ENCODE measurements at regions not wholly inside any gene's neighbourhood (a gene's known extent, or its start where the extent isn't known, plus 50 kb on each side); places are given as distances from the start of the nearest gene placed in this dataset.

GRCh38 chr4:170656506-170656905 lies 566.8 kb upstream of the AADAT start:
- DNase-seq (ENCODE audit: low read depth in 1 of 2, low spot score in 2 of 2) (no peak), FAIRE-seq (no peak)
- WGBS, 2 experiments (ENCODE audit: extremely low coverage in 1 of 2, insufficient coverage in 1 of 2, insufficient read length in 1 of 2, insufficient replicate concordance in 2 of 2, low coverage in 1 of 2, low lambda C conversion rate in 2 of 2, missing lambda C conversion rate in 1 of 2), result 86% methylated on average over 2 of the region's 2 CpGs; no CpG with 5 or more reads in 1 of the 2 experiments
- Histone ChIP-seq H3K23ac (ENCODE audit: insufficient read length) (no peak overlapping the region), H4K8ac (ENCODE audit: extremely low read depth, insufficient read depth, low read length) (no peak overlapping the region), H3K36me3 (ENCODE audit: control insufficient read depth in 2 of 4, insufficient read depth in 4 of 4, low read length in 3 of 4) (no peaks in the 10 kb centered on the region), H2BK12ac (ENCODE audit: low read depth, low read length) (no peak overlapping the region), H4K91ac (replicated peaks; ENCODE audit: insufficient read length, low read length) (no peak overlapping the region), H3K79me1 (ENCODE audit: low read depth, low read length) (no peaks in the 10 kb centered on the region), H3K14ac (ENCODE audit: insufficient read length) (no peak overlapping the region), H3K27me3 (replicated peaks in 1 of 4; ENCODE audit: control insufficient read depth in 3 of 4, extremely low read depth in 1 of 4, insufficient read depth in 3 of 4, low read length in 3 of 4) (no peaks in the 10 kb centered on the region), H3K18ac (ENCODE audit: extremely low read depth, low read length) (no peak overlapping the region), H2BK20ac (ENCODE audit: low read length) (no peak overlapping the region), H3K9me3 (ENCODE audit: insufficient read depth in 2 of 2, low read depth in 1 of 2, low read length in 1 of 2) (no peaks in the 10 kb centered on the region), H3K4me3 (ENCODE audit: extremely low read depth in 1 of 4, insufficient read depth in 2 of 4, low read depth in 3 of 4, low read length in 4 of 4) (no peak overlapping the region), H4K20me1 (replicated peaks in 1 of 2; ENCODE audit: control insufficient read depth in 1 of 2, insufficient read depth in 2 of 2, low read length in 2 of 2) (no peaks in the 10 kb centered on the region), H3K23me2 (ENCODE audit: low read depth, low read length) (no peaks in the 10 kb centered on the region; the same call in 1 of the 2 replicates), H3K4me2 (ENCODE audit: insufficient read depth in 1 of 2, low read depth in 2 of 2, low read length in 2 of 2) (no peak overlapping the region), H3K27ac (ENCODE audit: low read depth, low read length) (no peak overlapping the region), H2AFZ (ENCODE audit: low read length) (no peak overlapping the region), H2BK15ac (ENCODE audit: low read length) (no peak overlapping the region), H3K9ac (replicated peaks in 1 of 4; ENCODE audit: extremely low read depth in 1 of 4, low read depth in 3 of 4, low read length in 3 of 4) (no peak overlapping the region), H2AK5ac (ENCODE audit: low read depth, low read length) (no peak overlapping the region), H3K4me1 (replicated peaks in 1 of 4; ENCODE audit: control insufficient read depth in 3 of 4, insufficient read depth in 4 of 4, low read length in 3 of 4) (no peaks in the 10 kb centered on the region), H3K56ac (replicated peaks; ENCODE audit: insufficient read length, low read depth, low read length) (no peak overlapping the region), H4K5ac (ENCODE audit: insufficient read length, low read depth, low read length) (no peak overlapping the region), H2BK120ac (replicated peaks; ENCODE audit: low read depth, low read length) (no peak overlapping the region), H3K79me2 (ENCODE audit: control insufficient read depth in 1 of 2, insufficient read depth in 2 of 2, low read length in 2 of 2) (no peaks in the 10 kb centered on the region), H2BK5ac (ENCODE audit: low read depth, low read length) (no peak overlapping the region), H3K4ac (replicated peaks; ENCODE audit: insufficient read length, low read depth, low read length) (no peak overlapping the region)
- no peak for TF ChIP-seq HDAC2 (IDR thresholded peaks at IDR 0.05; ENCODE audit: borderline replicate concordance in 1 of 2, low read depth in 2 of 2, low read length in 2 of 2)
- no peak for TF ChIP-seq SUZ12 (IDR thresholded peaks at IDR 0.05; ENCODE audit: low read length)
- TF ChIP-seq RBBP5 (IDR thresholded peaks at IDR 0.05; ENCODE audit: borderline replicate concordance, low read depth, low read length), result no peak
- no peak for TF ChIP-seq YY1 (IDR thresholded peaks at IDR 0.05; ENCODE audit: low read depth, low read length)
- TF ChIP-seq TEAD4 (IDR thresholded peaks at IDR 0.05; ENCODE audit: low read depth, low read length), result no peak
- TF ChIP-seq EZH2 (IDR thresholded peaks at IDR 0.05; ENCODE audit: low read depth, low read length, severe bottlenecking), result no peak
- ChIA-PET POLR2A (ENCODE audit: partially characterized antibody) (no interaction called here), CTCF (ENCODE audit: partially characterized antibody) (interaction anchor here (0.6 to 0.7 kb wide), 2 partner anchors 67 to 176 kb away, joined by 3 read pairs; no protein-coding TSS in a partner anchor)
